Neuronal stem cell (in vitro differentiated cells): ENCODE measurements at regions not wholly inside any gene's neighbourhood (a gene's known extent, or its start where the extent isn't known, plus 50 kb on each side); places are given as distances from the start of the nearest gene placed in this dataset.
A peak's percentile ranks its signal among the peaks of the same experiment; 100 is the strongest.

Source experiments
- DNase-seq: peaks from one replicate; pipeline ENCODE4 v3.0.0-alpha.2; 2013; ENCODE audit warnings: low spot score
- H2AFZ ChIP-seq: one replicate; pipeline ENCODE4 v1.6.1; 2013; ENCODE audit warnings: mild to moderate bottlenecking, low read length, inconsistent platforms
- H2AK5ac ChIP-seq: 2 replicates; pipeline ENCODE4 v1.6.1; 2013; ENCODE audit warnings: low read depth, mild to moderate bottlenecking, inconsistent platforms, low read length, moderate library complexity, mixed read lengths
- H2BK120ac ChIP-seq: 2 replicates; pipeline ENCODE4 v1.6.1; 2013; ENCODE audit warnings: low read depth, mild to moderate bottlenecking, inconsistent platforms, low read length, moderate library complexity, mixed read lengths
- H2BK12ac ChIP-seq: one replicate; pipeline ENCODE4 v1.6.1; 2013; ENCODE audit warnings: low read length, inconsistent platforms
- H2BK15ac ChIP-seq: 2 replicates; pipeline ENCODE4 v1.6.1; 2013; ENCODE audit warnings: mild to moderate bottlenecking, low read length, inconsistent platforms, mixed read lengths
- H2BK5ac ChIP-seq: one replicate; pipeline ENCODE4 v1.6.1; 2013; ENCODE audit warnings: inconsistent platforms, mild to moderate bottlenecking, low read length, moderate library complexity
- H3K14ac ChIP-seq: one replicate; pipeline ENCODE4 v1.6.1; 2013; ENCODE audit warnings: low read length, inconsistent platforms
- H3K18ac ChIP-seq: 2 replicates; pipeline ENCODE4 v1.6.1; 2013; ENCODE audit warnings: low read length, inconsistent platforms
- H3K23ac ChIP-seq: 2 replicates; pipeline ENCODE4 v1.6.1; 2013; ENCODE audit warnings: low read depth, mild to moderate bottlenecking, mixed read lengths, low read length, inconsistent platforms; ENCODE audit not compliant: poor library complexity
- H3K27ac ChIP-seq: replicated peaks from 3 replicates; pipeline ENCODE4 v1.5.1; 2013; ENCODE audit warnings: low read length, inconsistent platforms
- H3K27me3 ChIP-seq, 3 experiments: 2 replicates each; pipeline ENCODE4 v1.6.1; 2013; ENCODE audit warnings: low read length in 3 of 3, mild to moderate bottlenecking in 2 of 3, inconsistent platforms in 1 of 3, low read depth in 1 of 3, mixed read lengths in 1 of 3, moderate library complexity in 1 of 3; ENCODE audit not compliant: control insufficient read depth in 3 of 3, insufficient read depth in 3 of 3
- H3K36me3 ChIP-seq, 2 donors: replicated peaks in 1 of 2; 2 replicates each; pipeline ENCODE4 v1.6.1; 2013; ENCODE audit warnings: low read length in 2 of 2; ENCODE audit not compliant: control insufficient read depth in 2 of 2, insufficient read depth in 2 of 2
- H3K4ac ChIP-seq: 2 replicates; pipeline ENCODE4 v1.6.1; 2013; ENCODE audit warnings: inconsistent platforms, mild to moderate bottlenecking, low read length, moderate library complexity
- H3K4me1 ChIP-seq, 2 donors: 1 replicate in 1 of 2; 2 replicates in 1 of 2; pipeline ENCODE4 v1.6.1; 2013; ENCODE audit warnings: low read length in 2 of 2, low read depth in 1 of 2; ENCODE audit not compliant: control insufficient read depth in 2 of 2, insufficient read depth in 1 of 2
- H3K4me2 ChIP-seq: one replicate; pipeline ENCODE4 v1.6.1; 2013; ENCODE audit warnings: mild to moderate bottlenecking, low read length, inconsistent platforms; ENCODE audit not compliant: insufficient read depth, poor library complexity, severe bottlenecking
- H3K4me3 ChIP-seq, 2 donors: 2 replicates each; pipeline ENCODE4 v1.5.1; 2013; ENCODE audit warnings: low read length in 2 of 2, mild to moderate bottlenecking in 2 of 2, inconsistent platforms in 1 of 2, moderate library complexity in 1 of 2
- H3K79me1 ChIP-seq: one replicate; pipeline ENCODE4 v1.6.1; 2013; ENCODE audit warnings: low read depth, mild to moderate bottlenecking, inconsistent platforms, low read length, moderate library complexity
- H3K9ac ChIP-seq: one replicate; pipeline ENCODE4 v1.6.1; 2013; ENCODE audit warnings: mild to moderate bottlenecking, low read depth, low read length, inconsistent platforms; ENCODE audit not compliant: poor library complexity
- H3K9me3 ChIP-seq, 2 donors: replicated peaks in 1 of 2; 2 replicates each; pipeline versions ENCODE3 to v1.6.1; 2013; ENCODE audit warnings: low read length in 2 of 2, mild to moderate bottlenecking in 2 of 2, inconsistent platforms in 1 of 2, low read depth in 1 of 2, mixed read lengths in 1 of 2, moderate library complexity in 1 of 2; ENCODE audit not compliant: control insufficient read depth in 2 of 2, insufficient read depth in 1 of 2
- H4K8ac ChIP-seq: one replicate; pipeline ENCODE4 v1.6.1; 2013; ENCODE audit warnings: low read depth, mild to moderate bottlenecking, inconsistent platforms, low read length, moderate library complexity
- H4K91ac ChIP-seq: one replicate; pipeline ENCODE4 v1.6.1; 2013; ENCODE audit warnings: low read length, low read depth, mild to moderate bottlenecking, inconsistent platforms; ENCODE audit not compliant: poor library complexity
- WGBS, 2 donors: extraction: QIAGEN DNeasy Blood & Tissue Kit; methylation state at CpG; one replicate each; pipeline ENCODE4 v1.1.7; 2013; ENCODE audit warnings: missing lambda C conversion rate in 2 of 2, mixed read lengths in 1 of 2; ENCODE audit not compliant: insufficient read length in 2 of 2, insufficient replicate concordance in 1 of 2; ENCODE audit errors: extremely low coverage in 2 of 2; 5-methylcytosine and 5-hydroxymethylcytosine counted together

- H3K27me3 ChIP-seq = no peaks in the 10 kb centered on the region
- H4K91ac ChIP-seq = no peak overlapping the region
- H4K8ac ChIP-seq = no peak overlapping the region
- no peak overlapping the region for H3K14ac ChIP-seq
- H3K4me3 ChIP-seq = no peak overlapping the region
- no peak overlapping the region for H2BK5ac ChIP-seq
- no CpG with 5 or more reads among the region's 1 CpG for WGBS, 2 donors
- H3K4me1 ChIP-seq = peaks cover 3 to 13% of the 10 kb centered on the region in 2 donors
- H3K36me3 ChIP-seq = no peaks in the 10 kb centered on the region
- no peak overlapping the region for H3K9ac ChIP-seq
- H3K18ac ChIP-seq = no peak overlapping the region
- H2BK120ac ChIP-seq = no peak overlapping the region
- H3K9me3 ChIP-seq = peaks cover 0 to 2% of the 10 kb centered on the region in 2 donors
- no peak overlapping the region for H3K4ac ChIP-seq
- H2AFZ ChIP-seq = no peak overlapping the region
- no peak overlapping the region for H2BK15ac ChIP-seq
- no peak overlapping the region for H2AK5ac ChIP-seq
- no peak overlapping the region for H2BK12ac ChIP-seq
- DNase-seq = no peak
- no peak overlapping the region for H3K23ac ChIP-seq
- H3K79me1 ChIP-seq = no peaks in the 10 kb centered on the region
- no peak overlapping the region for H3K4me2 ChIP-seq
- no peak overlapping the region for H3K27ac ChIP-seq
Measured at GRCh38 chr2:150090031-150090430, 397.4 kb downstream of the RND3 start.

GRCh38 chr2:150088538-150088937 is 398.9 kb downstream of the RND3 start:
- H2BK120ac ChIP-seq = no peak overlapping the region
- peaks cover 0 to 2% of the 10 kb centered on the region in 2 donors for H3K9me3 ChIP-seq
- H4K91ac ChIP-seq = no peak overlapping the region
- no peak overlapping the region for H3K23ac ChIP-seq
- no peak overlapping the region for H2BK15ac ChIP-seq
- no peak overlapping the region for H2BK12ac ChIP-seq
- no peak overlapping the region for H3K27ac ChIP-seq
- no peak overlapping the region for H3K4me2 ChIP-seq
- H3K4ac ChIP-seq = no peak overlapping the region
- H2AFZ ChIP-seq = peak overlapping the region; percentile 47
- H3K18ac ChIP-seq = no peak overlapping the region
- no peak overlapping the region for H2AK5ac ChIP-seq
- H3K36me3 ChIP-seq = no peaks in the 10 kb centered on the region
- no peak for DNase-seq
- no peak overlapping the region for H3K4me3 ChIP-seq
- no peaks in the 10 kb centered on the region for H3K27me3 ChIP-seq
- H3K14ac ChIP-seq = no peak overlapping the region
- H3K79me1 ChIP-seq = no peaks in the 10 kb centered on the region
- no CpG with 5 or more reads among the region's 3 CpGs for WGBS, 2 donors
- H3K4me1 ChIP-seq = peaks cover 3 to 13% of the 10 kb centered on the region in 2 donors
- no peak overlapping the region for H4K8ac ChIP-seq
- H3K9ac ChIP-seq = no peak overlapping the region
- no peak overlapping the region for H2BK5ac ChIP-seq

GRCh38 chr2:150085478-150085877 is 402.0 kb downstream of the RND3 start:
- Histone ChIP-seq H2AFZ (no peak overlapping the region), H2BK120ac (no peak overlapping the region), H4K8ac (no peak overlapping the region), H2AK5ac (no peak overlapping the region), H3K79me1 (no peaks in the 10 kb centered on the region), H4K91ac (no peak overlapping the region), H3K4me2 (no peak overlapping the region), H3K18ac (no peak overlapping the region), H2BK12ac (no peak overlapping the region), H3K4me1 (peaks cover 0 to 5% of the 10 kb centered on the region in 2 donors), H3K4ac (no peak overlapping the region), H2BK5ac (no peak overlapping the region), H3K27me3 (no peaks in the 10 kb centered on the region), H3K27ac (no peak overlapping the region), H3K9me3 (peaks cover 0 to 2% of the 10 kb centered on the region in 2 donors), H3K36me3 (no peaks in the 10 kb centered on the region), H3K4me3 (no peak overlapping the region), H3K23ac (no peak overlapping the region), H3K14ac (no peak overlapping the region), H2BK15ac (no peak overlapping the region), H3K9ac (no peak overlapping the region)
- DNase-seq = no peak
- WGBS, 2 donors = no CpG with 5 or more reads among the region's 2 CpGs

GRCh38 chr2:150081775-150082481 is 405.5 kb downstream of the RND3 start:
- H3K27me3 ChIP-seq = no peaks in the 10 kb centered on the region
- H3K9me3 ChIP-seq = peaks cover 0 to 2% of the 10 kb centered on the region in 2 donors
- WGBS, 2 donors = 100% methylated on average over 1 of the region's 4 CpGs; no CpG with 5 or more reads in 1 of the 2 donors
- no peak overlapping the region for H3K4ac ChIP-seq
- no peak overlapping the region for H3K27ac ChIP-seq
- H2BK120ac ChIP-seq = no peak overlapping the region
- H3K9ac ChIP-seq = no peak overlapping the region
- no peak overlapping the region for H4K91ac ChIP-seq
- no peaks in the 10 kb centered on the region for H3K36me3 ChIP-seq
- no peak overlapping the region for H3K14ac ChIP-seq
- H3K4me1 ChIP-seq = no peaks in the 10 kb centered on the region
- H3K4me3 ChIP-seq = no peak overlapping the region
- H2BK15ac ChIP-seq = no peak overlapping the region
- no peak overlapping the region for H2AK5ac ChIP-seq
- H2BK5ac ChIP-seq = no peak overlapping the region
- no peak overlapping the region for H2BK12ac ChIP-seq
- H3K18ac ChIP-seq = no peak overlapping the region
- H4K8ac ChIP-seq = no peak overlapping the region
- no peaks in the 10 kb centered on the region for H3K79me1 ChIP-seq
- H3K23ac ChIP-seq = no peak overlapping the region
- H2AFZ ChIP-seq = no peak overlapping the region
- DNase-seq = no peak
- H3K4me2 ChIP-seq = no peak overlapping the region
